Osteoblast (primary cell): ENCODE measurements at regions not wholly inside any gene's neighbourhood (a gene's known extent, or its start where the extent isn't known, plus 50 kb on each side); places are given as distances from the start of the nearest gene placed in this dataset.

Experiments used
- DNase-seq: peaks from one replicate; pipeline ENCODE4 v3.0.0; 2011; ENCODE audit warnings: low spot score, mixed read lengths; ENCODE audit not compliant: insufficient read length; ENCODE audit errors: missing footprints
- H2AFZ ChIP-seq: 2 replicates; pipeline ENCODE4 v1.6.0; 2011; ENCODE audit warnings: mild to moderate bottlenecking, low read length
- H3K27ac ChIP-seq: 2 replicates; pipeline ENCODE4 v1.5.1; 2011; ENCODE audit warnings: mild to moderate bottlenecking, low read depth, low read length, moderate library complexity
- H3K27me3 ChIP-seq: 2 replicates; pipeline ENCODE4 v1.6.0; 2012; ENCODE audit warnings: mild to moderate bottlenecking, control low read depth, inconsistent platforms, low read length, moderate library complexity; ENCODE audit not compliant: insufficient read depth
- H3K36me3 ChIP-seq: 2 replicates; pipeline ENCODE4 v1.5.1; 2011; ENCODE audit warnings: mild to moderate bottlenecking, low read length, control low read depth, moderate library complexity; ENCODE audit not compliant: insufficient read depth
- H3K4me1 ChIP-seq: 2 replicates; pipeline ENCODE4 v1.5.1; 2011; ENCODE audit warnings: mild to moderate bottlenecking, low read length, control low read depth, moderate library complexity; ENCODE audit not compliant: insufficient read depth
- H3K4me2 ChIP-seq: 2 replicates; pipeline ENCODE4 v1.6.0; 2011; ENCODE audit warnings: mild to moderate bottlenecking, low read length; ENCODE audit not compliant: insufficient read depth
- H3K4me3 ChIP-seq: fragments of 200-600 bp; sonication (generic); 3 replicates; pipeline ENCODE4 v1.5.1; 2012; ENCODE audit warnings: mild to moderate bottlenecking, low read length, inconsistent platforms; ENCODE audit not compliant: insufficient read depth
- H3K79me2 ChIP-seq: 2 replicates; pipeline ENCODE4 v1.6.0; 2012; ENCODE audit warnings: mild to moderate bottlenecking, low read length, control low read depth, inconsistent platforms; ENCODE audit not compliant: insufficient read depth
- H3K9me3 ChIP-seq: 2 replicates; pipeline ENCODE4 v1.5.1; 2011; ENCODE audit warnings: low read depth, low read length, control low read depth
- H4K20me1 ChIP-seq: 2 replicates; pipeline ENCODE4 v1.6.0; 2012; ENCODE audit warnings: mild to moderate bottlenecking, low read length, control low read depth; ENCODE audit not compliant: insufficient read depth
- CTCF ChIP-seq: IDR thresholded peaks from 2 replicates; pipeline ENCODE4 v1.5.1; 2011; ENCODE audit warnings: mild to moderate bottlenecking, low read depth, low read length, moderate library complexity; ENCODE audit errors: extremely low read depth

- Histone ChIP-seq H4K20me1 (no peaks in the 10 kb centered on the region), H3K36me3 (no peaks in the 10 kb centered on the region), H3K4me2 (no peak overlapping the region), H3K9me3 (no peaks in the 10 kb centered on the region), H3K4me3 (no peak overlapping the region), H2AFZ (no peak overlapping the region), H3K27ac (no peak overlapping the region), H3K79me2 (no peaks in the 10 kb centered on the region), H3K4me1 (peaks cover 4% of the 10 kb centered on the region), H3K27me3 (no peaks in the 10 kb centered on the region)
- TF ChIP-seq CTCF = no peak
- DNase-seq = no peak
These were observed 145.5 kb upstream of the MAMLD1 start for GRCh38 chrX:150217609-150218008.

DNA sequence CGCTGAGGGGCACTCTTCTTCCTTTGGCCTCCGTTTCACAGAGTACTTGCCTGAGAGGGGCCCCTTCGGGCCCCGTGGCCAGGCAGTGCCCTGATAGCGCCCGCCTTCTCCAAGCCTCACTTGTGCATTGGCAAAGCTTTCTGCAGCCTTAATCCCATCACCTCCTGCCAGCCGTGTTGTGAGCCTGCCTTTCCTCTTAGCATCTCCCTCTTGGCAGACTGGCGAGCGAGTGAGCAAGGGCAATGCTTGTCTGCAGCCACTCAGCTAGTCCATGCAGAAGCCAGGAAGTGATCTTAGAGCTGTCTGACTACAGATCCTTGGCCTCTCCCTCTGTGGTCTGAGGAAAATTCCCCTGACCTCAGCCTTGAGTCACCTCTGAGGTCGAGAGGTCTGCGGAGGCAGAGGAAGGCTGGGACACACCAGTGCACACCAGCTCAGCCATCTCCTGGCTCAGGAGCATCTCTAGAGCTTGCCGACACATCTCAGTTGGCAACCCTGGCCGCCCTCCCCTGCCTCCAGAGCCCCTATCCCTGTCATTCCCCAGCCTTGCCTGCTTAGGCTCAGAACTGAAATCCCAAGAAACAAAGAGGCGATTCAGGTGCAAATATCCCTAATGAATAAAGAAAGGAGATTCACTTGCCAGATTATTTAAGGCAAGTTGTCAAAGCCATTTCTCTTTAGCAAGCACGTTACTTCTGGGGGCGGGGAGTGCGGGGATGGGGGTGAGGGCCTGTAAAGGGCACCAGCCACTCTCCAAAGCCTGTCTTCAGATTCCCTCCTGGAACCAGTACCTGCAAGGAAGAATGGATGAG is 143.5 kb upstream of the MAMLD1 start:
- H3K4me1 ChIP-seq = no peaks in the 10 kb centered on the region
- H3K27ac ChIP-seq = no peak overlapping the region
- H2AFZ ChIP-seq = no peak overlapping the region
- H3K79me2 ChIP-seq = no peaks in the 10 kb centered on the region
- peak; percentile 93 for DNase-seq
- no peaks in the 10 kb centered on the region for H4K20me1 ChIP-seq
- no peak overlapping the region for H3K4me3 ChIP-seq
- H3K9me3 ChIP-seq = no peaks in the 10 kb centered on the region
- peak overlapping the region; percentile 24 for H3K4me2 ChIP-seq
- TF ChIP-seq CTCF = no peak
- no peaks in the 10 kb centered on the region for H3K36me3 ChIP-seq
- no peaks in the 10 kb centered on the region for H3K27me3 ChIP-seq

GRCh38 chrX:150223176-150224015 is 139.7 kb upstream of the MAMLD1 start:
- Histone ChIP-seq H3K4me3 (no peak overlapping the region), H2AFZ (no peak overlapping the region), H3K4me2 (no peak overlapping the region), H3K9me3 (no peaks in the 10 kb centered on the region), H3K4me1 (no peaks in the 10 kb centered on the region), H3K27ac (no peak overlapping the region), H4K20me1 (no peaks in the 10 kb centered on the region), H3K27me3 (no peaks in the 10 kb centered on the region), H3K36me3 (no peaks in the 10 kb centered on the region), H3K79me2 (no peaks in the 10 kb centered on the region)
- DNase-seq = no peak
- no peak for TF ChIP-seq CTCF

DNA sequence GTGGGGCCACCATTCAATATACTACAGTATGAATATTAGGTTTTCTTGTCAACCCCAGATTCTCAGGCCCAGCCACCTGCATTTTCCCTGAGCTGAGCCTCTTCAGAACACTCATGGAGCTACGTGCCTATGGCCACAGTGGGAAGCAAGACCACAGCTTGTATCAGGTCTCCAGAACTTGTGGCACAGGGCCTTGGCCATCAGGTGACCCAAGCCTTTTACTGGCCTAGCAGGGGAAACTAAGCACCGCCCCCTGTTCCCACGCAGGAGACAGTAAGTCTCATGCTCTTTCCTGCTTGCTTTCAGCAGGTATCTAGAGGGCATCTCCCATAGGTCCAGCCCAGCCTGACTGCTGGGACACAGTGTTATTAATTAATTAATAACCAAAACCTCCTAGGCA is 138.4 kb upstream of the MAMLD1 start:
- H3K4me3 ChIP-seq = no peak overlapping the region
- no peak overlapping the region for H2AFZ ChIP-seq
- no peaks in the 10 kb centered on the region for H3K27me3 ChIP-seq
- H3K79me2 ChIP-seq = no peaks in the 10 kb centered on the region
- DNase-seq = no peak
- no peak for TF ChIP-seq CTCF
- no peak overlapping the region for H3K4me2 ChIP-seq
- H3K9me3 ChIP-seq = no peaks in the 10 kb centered on the region
- H4K20me1 ChIP-seq = no peaks in the 10 kb centered on the region
- H3K36me3 ChIP-seq = no peaks in the 10 kb centered on the region
- H3K27ac ChIP-seq = no peak overlapping the region
- H3K4me1 ChIP-seq = no peaks in the 10 kb centered on the region
